ENCODE measurements at regions not wholly inside any gene's neighbourhood (a gene's known extent, or its start where the extent isn't known, plus 50 kb on each side); places are given as distances from the start of the nearest gene placed in this dataset.

- Histone ChIP-seq H3K4me1 (peaks cover 0 to 9% (median 5%) of the 10 kb centered on the region in 4 donors), H3K4me3 (no peak overlapping the region), H3K9me3 (no peaks in the 10 kb centered on the region), H3K27me3 (peaks cover 0 to 53% of the 10 kb centered on the region in 2 donors), H3K27ac (no peak overlapping the region), H3K36me3 (no peaks in the 10 kb centered on the region)
- DNase-seq: no peak
- intact Hi-C loops (cut with DNase I; ENCODE audit: low total_unique reads): loop anchor here (5.0 kb wide), 1 partner anchor 924 kb away; no protein-coding TSS in a partner anchor
- no peak for TF ChIP-seq CTCF (IDR thresholded peaks at IDR 0.05)
These were observed 101.6 kb upstream of the BACE2 start for GRCh38 chr21:41066086-41066938.

GRCh38 chr21:41067709-41068108 is 100.3 kb upstream of the BACE2 start:
- Histone ChIP-seq H3K27me3 (peaks cover 0 to 56% of the 10 kb centered on the region in 2 donors), H3K27ac (no peak overlapping the region), H3K4me1 (peaks cover 0 to 9% (median 5%) of the 10 kb centered on the region in 4 donors), H3K36me3 (no peaks in the 10 kb centered on the region), H3K4me3 (no peak overlapping the region), H3K9me3 (no peaks in the 10 kb centered on the region)
- DNase-seq: no peak
- intact Hi-C loops (cut with DNase I; ENCODE audit: low total_unique reads): loop anchor here (5.0 kb wide), 1 partner anchor 925 kb away; no protein-coding TSS in a partner anchor
- TF ChIP-seq CTCF (IDR thresholded peaks at IDR 0.05): no peak

- intact Hi-C loops (cut with DNase I; ENCODE audit: low total_unique reads): loop anchor here (5.0 kb wide), 1 partner anchor 926 kb away; no protein-coding TSS in a partner anchor
- no peaks in the 10 kb centered on the region for H3K36me3 ChIP-seq
- no peak for DNase-seq
- no peak for TF ChIP-seq CTCF (IDR thresholded peaks at IDR 0.05)
- peak overlapping the region in 1 of 2 donors; percentile 29 for H3K4me3 ChIP-seq
- H3K27ac ChIP-seq: no peak overlapping the region
- H3K27me3 ChIP-seq: peaks cover 0 to 55% of the 10 kb centered on the region in 2 donors
- no peaks in the 10 kb centered on the region for H3K9me3 ChIP-seq
- H3K4me1 ChIP-seq: peaks cover 0 to 9% (median 5%) of the 10 kb centered on the region in 4 donors
These were observed 99.5 kb upstream of the BACE2 start for GRCh38 chr21:41068496-41068895.

- peaks cover 0 to 9% (median 5%) of the 10 kb centered on the region in 4 donors for H3K4me1 ChIP-seq
- no peak overlapping the region for H3K27ac ChIP-seq
- peak overlapping the region in 1 of 2 donors; percentile 29 for H3K4me3 ChIP-seq
- intact Hi-C loops (cut with DNase I; ENCODE audit: low total_unique reads): loop anchor here (5.0 kb wide), 1 partner anchor 927 kb away; no protein-coding TSS in a partner anchor
- H3K9me3 ChIP-seq: no peaks in the 10 kb centered on the region
- H3K36me3 ChIP-seq: no peaks in the 10 kb centered on the region
- DNase-seq: peak; percentile 75 to 78
- H3K27me3 ChIP-seq: peaks cover 0 to 53% of the 10 kb centered on the region in 2 donors
- TF ChIP-seq CTCF (IDR thresholded peaks at IDR 0.05): peak; percentile 58 to 79
These were observed 98.9 kb upstream of the BACE2 start for GRCh38 chr21:41068967-41069642.

- peaks cover 0 to 9% (median 5%) of the 10 kb centered on the region in 4 donors for H3K4me1 ChIP-seq
- DNase-seq: no peak
- no peaks in the 10 kb centered on the region for H3K9me3 ChIP-seq
- no peak overlapping the region for H3K4me3 ChIP-seq
- H3K27me3 ChIP-seq: peaks cover 0 to 46% of the 10 kb centered on the region in 2 donors
- no peak for TF ChIP-seq CTCF (IDR thresholded peaks at IDR 0.05)
- intact Hi-C loops (cut with DNase I; ENCODE audit: low total_unique reads): no loop called here
- H3K27ac ChIP-seq: no peak overlapping the region
- H3K36me3 ChIP-seq: no peaks in the 10 kb centered on the region
These were observed 97.7 kb upstream of the BACE2 start for GRCh38 chr21:41070284-41070683.
